GM12873 (cell line): ENCODE measurements at regions not wholly inside any gene's neighbourhood (a gene's known extent, or its start where the extent isn't known, plus 50 kb on each side); places are given as distances from the start of the nearest gene placed in this dataset.

Experiments
- TF ChIP-seq, protein P1 (sequence below): IDR thresholded peaks from 2 replicates; pipeline ENCODE4 v1.5.1; 2012; ENCODE audit warnings: low read depth, mild to moderate bottlenecking, moderate library complexity, low read length, control low read depth; ENCODE audit not compliant: insufficient read depth; ENCODE audit errors: missing control alignments

DNA sequence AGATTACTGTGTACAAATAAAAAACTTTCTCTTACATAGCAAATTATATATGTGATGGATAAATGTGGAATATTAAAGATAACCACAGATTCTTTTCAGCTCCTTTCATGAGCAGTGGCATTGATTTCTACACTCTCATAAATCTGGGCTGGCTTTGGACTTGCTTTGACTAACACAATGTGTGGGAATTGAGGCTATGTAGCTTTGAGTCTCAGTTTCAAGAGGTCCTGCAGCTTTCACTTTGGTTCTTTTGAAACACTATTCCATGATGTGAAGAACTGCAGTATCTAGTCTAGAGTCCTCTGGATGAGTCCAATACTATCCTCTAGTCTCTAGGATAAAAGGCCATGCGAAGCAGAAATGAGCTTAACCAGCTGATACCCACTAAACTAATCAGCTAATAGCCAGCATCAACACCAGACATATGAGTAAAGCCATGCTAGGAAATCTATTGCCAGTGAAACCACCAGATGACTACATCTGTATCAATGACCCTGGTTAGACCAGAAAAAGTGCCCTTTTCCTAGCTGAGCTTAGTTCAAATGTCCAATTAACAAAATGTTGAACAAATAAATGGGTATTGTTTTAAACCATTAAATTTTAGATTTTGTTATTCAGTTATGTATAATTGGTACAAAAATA is 274.9 kb upstream of the ZPLD1 start:
- TF ChIP-seq, protein P1, sequence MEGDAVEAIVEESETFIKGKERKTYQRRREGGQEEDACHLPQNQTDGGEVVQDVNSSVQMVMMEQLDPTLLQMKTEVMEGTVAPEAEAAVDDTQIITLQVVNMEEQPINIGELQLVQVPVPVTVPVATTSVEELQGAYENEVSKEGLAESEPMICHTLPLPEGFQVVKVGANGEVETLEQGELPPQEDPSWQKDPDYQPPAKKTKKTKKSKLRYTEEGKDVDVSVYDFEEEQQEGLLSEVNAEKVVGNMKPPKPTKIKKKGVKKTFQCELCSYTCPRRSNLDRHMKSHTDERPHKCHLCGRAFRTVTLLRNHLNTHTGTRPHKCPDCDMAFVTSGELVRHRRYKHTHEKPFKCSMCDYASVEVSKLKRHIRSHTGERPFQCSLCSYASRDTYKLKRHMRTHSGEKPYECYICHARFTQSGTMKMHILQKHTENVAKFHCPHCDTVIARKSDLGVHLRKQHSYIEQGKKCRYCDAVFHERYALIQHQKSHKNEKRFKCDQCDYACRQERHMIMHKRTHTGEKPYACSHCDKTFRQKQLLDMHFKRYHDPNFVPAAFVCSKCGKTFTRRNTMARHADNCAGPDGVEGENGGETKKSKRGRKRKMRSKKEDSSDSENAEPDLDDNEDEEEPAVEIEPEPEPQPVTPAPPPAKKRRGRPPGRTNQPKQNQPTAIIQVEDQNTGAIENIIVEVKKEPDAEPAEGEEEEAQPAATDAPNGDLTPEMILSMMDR, result no peak

DNA sequence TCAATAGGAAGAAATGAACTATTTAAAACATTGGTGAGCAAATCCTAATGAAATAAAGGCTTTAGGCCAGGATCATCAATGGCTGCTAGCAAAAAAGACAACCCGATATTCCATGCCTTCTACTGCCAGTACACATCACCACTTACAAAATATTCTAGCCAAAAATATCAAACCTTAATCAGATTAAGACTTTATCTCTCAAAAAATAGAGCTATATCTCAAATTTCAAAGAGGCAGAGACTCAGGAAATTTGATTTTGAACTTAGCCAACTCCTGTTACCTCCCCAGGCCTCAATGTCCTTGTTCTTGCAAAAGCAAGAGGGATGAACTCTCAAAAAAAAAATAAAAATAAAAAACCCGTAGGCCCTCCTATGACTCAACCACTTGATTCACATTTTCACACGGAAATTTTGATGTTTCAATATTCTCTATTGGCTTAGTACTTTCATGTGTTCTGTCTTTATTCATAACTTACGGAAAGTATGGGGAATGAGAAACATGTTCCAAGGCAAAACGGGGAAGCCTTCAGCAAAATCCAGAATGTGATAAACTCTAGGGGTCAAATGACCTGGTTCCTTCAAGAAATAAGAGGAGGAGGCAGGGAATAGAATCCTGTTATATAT is 273.3 kb upstream of the ZPLD1 start:
- TF ChIP-seq, protein P1, result no peak

DNA sequence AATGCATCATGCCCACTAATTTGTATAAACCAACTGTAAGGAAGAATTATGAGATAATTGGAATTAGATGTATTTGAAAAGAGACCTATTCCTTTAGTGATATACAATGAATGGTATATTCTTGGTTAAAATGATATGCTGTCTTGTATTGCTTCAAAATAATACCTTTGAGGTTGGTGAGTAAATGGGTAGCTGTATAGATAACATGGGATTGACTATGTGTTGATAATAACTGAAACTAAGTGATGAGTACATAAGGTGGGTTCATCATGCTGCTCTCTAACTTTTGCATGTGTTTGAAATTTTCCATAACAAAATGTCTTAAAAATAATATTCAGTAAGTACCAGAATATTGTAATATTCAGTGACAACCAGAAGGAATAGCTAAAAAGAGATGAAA is 272.6 kb upstream of the ZPLD1 start:
- TF ChIP-seq, protein P1, result no peak

DNA sequence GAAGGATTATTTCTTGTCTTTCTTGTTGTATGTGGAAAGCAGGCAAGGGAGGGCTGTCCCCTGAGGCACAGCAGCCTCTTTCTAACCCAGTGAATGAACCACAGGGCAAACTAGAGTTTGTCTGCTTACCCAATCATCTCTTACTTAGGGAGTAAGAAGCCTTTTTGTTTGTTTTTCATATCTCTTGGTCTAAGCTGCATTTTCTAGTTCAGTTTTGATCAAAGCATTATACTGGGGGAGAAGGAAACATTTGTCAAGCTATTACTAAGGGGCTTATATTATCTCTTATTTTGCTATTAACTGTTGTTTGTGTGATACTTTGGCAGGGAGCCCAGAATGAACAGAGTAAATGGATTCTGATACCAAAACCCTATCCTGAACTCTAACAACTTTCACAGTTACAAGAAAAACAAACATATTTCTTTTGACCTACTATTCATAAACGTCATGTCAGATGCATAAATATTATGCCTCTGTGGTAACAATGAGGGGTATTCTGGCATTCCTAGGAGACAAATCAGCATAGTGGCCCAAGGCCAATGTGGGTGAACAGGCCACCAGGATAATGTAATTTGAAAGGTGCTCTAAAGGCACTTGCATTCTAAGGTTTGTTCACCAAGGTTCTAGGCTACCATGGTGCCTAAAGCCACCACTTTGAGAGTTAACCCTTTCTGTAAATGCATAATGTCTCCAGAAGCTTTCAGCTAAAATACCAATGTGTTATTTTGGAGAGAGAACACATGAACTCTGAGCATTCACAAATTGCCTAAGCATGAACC is 271.6 kb upstream of the ZPLD1 start:
- TF ChIP-seq, protein P1, result no peak

DNA sequence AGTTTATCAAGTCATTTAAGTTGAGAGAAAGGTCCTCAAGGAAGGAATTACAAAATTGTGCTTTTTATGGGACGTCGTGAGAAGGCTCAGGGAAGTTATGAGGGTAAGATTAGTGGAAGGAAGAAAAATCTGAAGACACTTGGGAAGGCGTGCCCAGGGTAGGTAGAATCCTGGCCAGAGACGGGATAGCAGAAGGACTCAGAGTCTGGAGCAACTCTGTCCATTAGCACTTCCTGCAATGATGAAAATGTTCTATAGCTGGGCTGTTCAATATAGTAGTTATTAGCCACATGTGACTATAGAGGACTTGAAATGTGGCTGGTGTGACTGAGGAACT is 271.0 kb upstream of the ZPLD1 start:
- TF ChIP-seq, protein P1, result no peak

DNA sequence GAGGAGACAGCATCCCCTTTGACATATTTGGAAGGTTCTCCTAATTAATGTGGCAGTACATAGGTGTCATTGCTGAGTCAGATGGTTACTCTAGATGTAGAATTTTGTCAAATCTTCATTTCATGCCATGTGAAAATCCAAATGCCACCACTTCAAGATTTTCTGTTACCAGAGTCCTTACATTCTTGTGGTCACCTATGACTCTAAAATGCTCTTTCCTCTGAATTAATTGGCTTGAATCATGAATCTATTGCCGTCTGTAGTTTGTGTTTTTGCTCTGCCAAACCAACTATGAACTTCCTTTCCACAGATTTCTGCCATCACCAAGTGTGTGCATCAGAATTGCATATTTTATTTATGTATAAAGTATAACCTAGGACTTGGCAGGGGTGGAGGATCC is 269.4 kb upstream of the ZPLD1 start:
- TF ChIP-seq, protein P1, result no peak

DNA sequence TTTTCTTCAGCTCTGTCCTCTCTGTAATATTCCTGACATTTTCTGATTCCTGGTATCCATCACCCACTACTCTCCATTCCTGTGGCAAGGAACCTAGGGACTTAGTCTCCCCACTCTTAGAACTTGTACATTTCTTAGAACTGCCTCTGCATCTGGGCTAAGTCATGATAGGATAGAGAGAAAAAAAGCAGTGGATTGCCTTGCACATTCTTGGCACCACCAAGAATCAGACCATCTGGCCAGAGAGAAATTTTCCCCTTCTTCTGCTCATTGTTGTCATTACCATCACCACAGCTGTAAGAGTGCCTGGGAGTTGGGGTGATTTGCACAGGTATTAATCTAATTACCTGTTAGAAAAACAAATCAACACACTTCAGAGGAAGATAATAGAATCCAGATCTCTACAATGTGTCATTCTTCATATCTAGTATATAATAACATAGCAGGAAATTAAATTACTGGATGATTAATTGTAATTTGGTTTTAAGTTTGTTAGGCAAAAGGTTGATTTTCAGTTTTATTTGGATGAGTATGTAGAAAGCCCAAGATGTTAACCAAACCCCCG is 264.8 kb upstream of the ZPLD1 start:
- TF ChIP-seq, protein P1, result no peak
